H1 (cell line): ENCODE measurements at regions not wholly inside any gene's neighbourhood (a gene's known extent, or its start where the extent isn't known, plus 50 kb on each side); places are given as distances from the start of the nearest gene placed in this dataset.

Experiments
- CTCF ChIA-PET: fragments of 300-600 bp; sonication (Branson Sonifier 250); formaldehyde crosslinking; loops from one replicate; lab custom pipeline; 2021; ENCODE audit not compliant: partially characterized antibody; lab: Charles Lee
- POLR2A ChIA-PET: fragments of 300-600 bp; sonication (Branson Sonifier 250); formaldehyde crosslinking; loops from one replicate; lab custom pipeline; 2021; ENCODE audit warnings: inconsistent platforms; ENCODE audit not compliant: partially characterized antibody; lab: Charles Lee
- DNase-seq, 2 experiments: peaks; one replicate each; pipeline versions ENCODE4 v3.0.0 to v3.0.0-alpha.2; 2010 to 2022; ENCODE audit warnings: low spot score in 2 of 2, low read depth in 1 of 2, mixed read lengths in 1 of 2
- FAIRE-seq: peaks from 2 replicates; lab custom pipeline; 2011; peaks lifted over from hg19 to GRCh38; lab: Jason Lieb, UNC
- H2AFZ ChIP-seq: 2 replicates; pipeline ENCODE4 v1.8.1; 2012; ENCODE audit warnings: low read length, inconsistent platforms
- H2AK5ac ChIP-seq: 2 replicates; pipeline ENCODE4 v1.6.1; 2013; ENCODE audit warnings: low read depth, low read length
- H2BK120ac ChIP-seq: replicated peaks from 2 replicates; pipeline ENCODE3; 2013; ENCODE audit warnings: low read depth, low read length, inconsistent platforms
- H2BK12ac ChIP-seq: 2 replicates; pipeline ENCODE4 v1.6.1; 2013; ENCODE audit warnings: low read depth, low read length
- H2BK15ac ChIP-seq: 2 replicates; pipeline ENCODE4 v1.6.1; 2013; ENCODE audit warnings: low read length
- H2BK20ac ChIP-seq: 2 replicates; pipeline ENCODE4 v1.6.1; 2013; ENCODE audit warnings: low read length
- H2BK5ac ChIP-seq: 2 replicates; pipeline ENCODE4 v1.6.1; 2013; ENCODE audit warnings: low read depth, low read length
- H3K14ac ChIP-seq: 2 replicates; pipeline ENCODE4 v1.6.1; 2013; ENCODE audit warnings: inconsistent platforms; ENCODE audit not compliant: insufficient read length
- H3K18ac ChIP-seq: 2 replicates; pipeline ENCODE4 v1.6.1; 2013; ENCODE audit warnings: low read length; ENCODE audit errors: extremely low read depth
- H3K23ac ChIP-seq: 2 replicates; pipeline ENCODE4 v1.6.1; 2013; ENCODE audit warnings: inconsistent platforms; ENCODE audit not compliant: insufficient read length
- H3K23me2 ChIP-seq: 2 replicates; pipeline ENCODE4 v1.6.1; 2013; ENCODE audit warnings: low read depth, low read length
- H3K27ac ChIP-seq: 2 replicates; pipeline ENCODE4 v1.6.1; 2011; ENCODE audit warnings: low read depth, low read length, inconsistent platforms
- H3K27me3 ChIP-seq, 4 experiments: replicated peaks in 1 of 4; 1 replicate in 1 of 4; 2 replicates in 3 of 4; pipeline versions ENCODE4 v1.6.1 to v1.8.1; 2011 to 2013; ENCODE audit warnings: low read length in 3 of 4, mild to moderate bottlenecking in 3 of 4, inconsistent platforms in 2 of 4, mixed read lengths in 2 of 4, moderate library complexity in 1 of 4; ENCODE audit not compliant: control insufficient read depth in 3 of 4, insufficient read depth in 3 of 4; ENCODE audit errors: extremely low read depth in 1 of 4
- H3K36me3 ChIP-seq, 4 experiments: 2 replicates each; pipeline versions ENCODE4 v1.6.1 to v1.8.1; 2011 to 2013; ENCODE audit warnings: mild to moderate bottlenecking in 4 of 4, low read length in 3 of 4, moderate library complexity in 2 of 4, control low read depth in 1 of 4, inconsistent platforms in 1 of 4; ENCODE audit not compliant: insufficient read depth in 4 of 4, control insufficient read depth in 2 of 4
- H3K4ac ChIP-seq: replicated peaks from 2 replicates; pipeline ENCODE3; 2013; ENCODE audit warnings: low read length, low read depth, mixed read lengths, inconsistent platforms; ENCODE audit not compliant: insufficient read length
- H3K4me1 ChIP-seq, 4 experiments: replicated peaks in 1 of 4; 1 replicate in 1 of 4; 2 replicates in 3 of 4; pipeline versions ENCODE4 v1.6.1 to v1.8.1; 2011 to 2013; ENCODE audit warnings: low read length in 3 of 4, inconsistent platforms in 2 of 4, mixed read lengths in 1 of 4; ENCODE audit not compliant: insufficient read depth in 4 of 4, control insufficient read depth in 3 of 4
- H3K4me2 ChIP-seq, 2 experiments: 2 replicates each; pipeline versions ENCODE4 v1.6.1 to v1.8.1; 2011 to 2013; ENCODE audit warnings: low read depth in 2 of 2, low read length in 2 of 2, control low read depth in 1 of 2, inconsistent platforms in 1 of 2, mild to moderate bottlenecking in 1 of 2; ENCODE audit not compliant: insufficient read depth in 1 of 2
- H3K4me3 ChIP-seq, 4 experiments: fragments of 200-600, 300-600 bp in 1 of 4; sonication (generic), shearing (Covaris generic), sonication (Bioruptor Twin) in 1 of 4; 2 replicates each; pipeline versions ENCODE4 v1.5.1 to v1.8.1; 2011 to 2016; ENCODE audit warnings: low read length in 4 of 4, low read depth in 3 of 4, control low read depth in 2 of 4, inconsistent platforms in 2 of 4, mild to moderate bottlenecking in 2 of 4, mixed read lengths in 1 of 4, moderate library complexity in 1 of 4; ENCODE audit not compliant: insufficient read depth in 2 of 4; ENCODE audit errors: extremely low read depth in 1 of 4
- H3K56ac ChIP-seq: replicated peaks from 2 replicates; pipeline ENCODE3; 2013; ENCODE audit warnings: low read depth, mild to moderate bottlenecking, mixed read lengths, low read length, inconsistent platforms; ENCODE audit not compliant: insufficient read length
- H3K79me1 ChIP-seq: 2 replicates; pipeline ENCODE4 v1.6.1; 2013; ENCODE audit warnings: low read depth, low read length, control low read depth
- H3K79me2 ChIP-seq, 2 experiments: 2 replicates each; pipeline versions ENCODE4 v1.6.1 to v1.8.1; 2012 to 2013; ENCODE audit warnings: low read length in 2 of 2, mild to moderate bottlenecking in 2 of 2, inconsistent platforms in 1 of 2; ENCODE audit not compliant: insufficient read depth in 2 of 2, control insufficient read depth in 1 of 2
- H3K9ac ChIP-seq, 4 experiments: replicated peaks in 1 of 4; 1 replicate in 1 of 4; 2 replicates in 3 of 4; pipeline versions ENCODE4 v1.6.1 to v1.8.1; 2011 to 2013; ENCODE audit warnings: low read depth in 3 of 4, low read length in 3 of 4, control low read depth in 2 of 4, mild to moderate bottlenecking in 2 of 4, moderate library complexity in 2 of 4, inconsistent platforms in 1 of 4; ENCODE audit errors: extremely low read depth in 1 of 4
- H3K9me3 ChIP-seq, 2 experiments: 2 replicates each; pipeline versions ENCODE4 v1.6.1 to v1.8.1; 2012 to 2013; ENCODE audit warnings: mild to moderate bottlenecking in 2 of 2, moderate library complexity in 2 of 2, control low read depth in 1 of 2, inconsistent platforms in 1 of 2, low read depth in 1 of 2, low read length in 1 of 2, mixed read lengths in 1 of 2; ENCODE audit not compliant: insufficient read depth in 2 of 2
- H4K20me1 ChIP-seq, 2 experiments: replicated peaks in 1 of 2; 2 replicates each; pipeline versions ENCODE3 to v1.8.1; 2011 to 2013; ENCODE audit warnings: inconsistent platforms in 2 of 2, low read length in 2 of 2, mild to moderate bottlenecking in 1 of 2; ENCODE audit not compliant: insufficient read depth in 2 of 2, control insufficient read depth in 1 of 2
- H4K5ac ChIP-seq: 2 replicates; pipeline ENCODE4 v1.6.1; 2013; ENCODE audit warnings: low read length, low read depth, mixed read lengths, inconsistent platforms; ENCODE audit not compliant: insufficient read length
- H4K8ac ChIP-seq: 2 replicates; pipeline ENCODE4 v1.8.0; 2013; ENCODE audit warnings: mild to moderate bottlenecking, moderate library complexity, low read length, inconsistent platforms; ENCODE audit not compliant: insufficient read depth; ENCODE audit errors: extremely low read depth
- H4K91ac ChIP-seq: replicated peaks from 2 replicates; pipeline ENCODE3; 2013; ENCODE audit warnings: low read length, mixed read lengths, inconsistent platforms; ENCODE audit not compliant: insufficient read length
- CEBPB ChIP-seq: IDR thresholded peaks from 2 replicates; pipeline ENCODE4 v1.6.1; 2012; ENCODE audit warnings: low read depth, low read length
- CHD1 ChIP-seq: IDR thresholded peaks from 2 replicates; pipeline ENCODE4 v1.6.1; 2012; ENCODE audit warnings: low read depth, low read length, improper control_type of control experiment
- CTCF ChIP-seq, 3 experiments: IDR thresholded peaks; 1 replicate in 2 of 3; 2 replicates in 1 of 3; pipeline versions ENCODE4 v1.5.1 to v1.6.1; 2011; ENCODE audit warnings: low read length in 3 of 3, mild to moderate bottlenecking in 3 of 3, inconsistent platforms in 2 of 3, low read depth in 1 of 3, moderate library complexity in 1 of 3; ENCODE audit not compliant: insufficient read depth in 1 of 3; ENCODE audit errors: control extremely low read depth in 1 of 3
- EGR1 ChIP-seq: IDR thresholded peaks from 2 replicates; pipeline ENCODE4 v1.6.1; 2011; ENCODE audit warnings: low read depth, low read length, borderline replicate concordance
- MAX ChIP-seq: IDR thresholded peaks from 2 replicates; pipeline ENCODE4 v1.6.1; 2012; ENCODE audit warnings: inconsistent platforms
- POLR2A ChIP-seq, 2 experiments: IDR thresholded peaks; 1 replicate in 1 of 2; 2 replicates in 1 of 2; pipeline ENCODE4 v1.6.1; 2011; ENCODE audit warnings: low read depth in 2 of 2, low read length in 2 of 2, mild to moderate bottlenecking in 2 of 2; ENCODE audit errors: control extremely low read depth in 1 of 2
- SAP30 ChIP-seq: fragments of 300-600 bp; sonication (generic); IDR thresholded peaks from 2 replicates; pipeline ENCODE4 v1.7.1; 2012; ENCODE audit warnings: low read length, moderate library complexity, mild to moderate bottlenecking, inconsistent platforms; ENCODE audit not compliant: insufficient read depth, insufficient replicate concordance
- SIN3A ChIP-seq, 2 experiments: IDR thresholded peaks in 1 of 2; conservative IDR thresholded peaks in 1 of 2; 2 replicates each; pipeline ENCODE4 v1.6.1; 2011 to 2012; ENCODE audit warnings: low read length in 2 of 2, improper control_type of control experiment in 1 of 2, low read depth in 1 of 2, mild to moderate bottlenecking in 1 of 2
- SP4 ChIP-seq: IDR thresholded peaks from 2 replicates; pipeline ENCODE4 v1.6.1; 2012; ENCODE audit warnings: low read length, inconsistent platforms
- WGBS, 2 experiments: shearing (Covaris generic) in 1 of 2; methylation state at CpG; one replicate each; pipeline versions ENCODE4 v1.1.6 to v1.1.7; 2013 to 2015; ENCODE audit warnings: low lambda C conversion rate in 2 of 2, mixed read lengths in 2 of 2, inconsistent platforms in 1 of 2, low coverage in 1 of 2, missing lambda C conversion rate in 1 of 2; ENCODE audit not compliant: insufficient replicate concordance in 2 of 2, insufficient coverage in 1 of 2, insufficient read length in 1 of 2; ENCODE audit errors: extremely low coverage in 1 of 2, missing lambda C conversion rate in 1 of 2; 5-methylcytosine and 5-hydroxymethylcytosine counted together
- TF ChIP-seq, protein P1 (sequence below): IDR thresholded peaks from 2 replicates; pipeline ENCODE4 v1.6.1; 2012; ENCODE audit warnings: inconsistent platforms

GRCh38 chr11:15747671-15748070, 608.7 kb downstream of the SOX6 start:
- no peak overlapping the region for H3K18ac ChIP-seq
- H3K79me2 ChIP-seq, result no peaks in the 10 kb centered on the region
- no peak for TF ChIP-seq SAP30
- TF ChIP-seq, protein P1, sequence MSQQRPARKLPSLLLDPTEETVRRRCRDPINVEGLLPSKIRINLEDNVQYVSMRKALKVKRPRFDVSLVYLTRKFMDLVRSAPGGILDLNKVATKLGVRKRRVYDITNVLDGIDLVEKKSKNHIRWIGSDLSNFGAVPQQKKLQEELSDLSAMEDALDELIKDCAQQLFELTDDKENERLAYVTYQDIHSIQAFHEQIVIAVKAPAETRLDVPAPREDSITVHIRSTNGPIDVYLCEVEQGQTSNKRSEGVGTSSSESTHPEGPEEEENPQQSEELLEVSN, result no peak
- no peak for TF ChIP-seq SIN3A (conservative IDR thresholded peaks at IDR 0.05 in 1 of 2, IDR thresholded peaks at IDR 0.05 in 1 of 2; ENCODE audit: low read depth in 1 of 2, low read length in 2 of 2)
- no peak for TF ChIP-seq CHD1
- no peak for TF ChIP-seq EGR1
- no peak for TF ChIP-seq MAX
- no peak for TF ChIP-seq SP4
- no peak for TF ChIP-seq CEBPB
- no peak for TF ChIP-seq POLR2A (IDR thresholded peaks at IDR 0.05; ENCODE audit: control extremely low read depth in 1 of 2, low read depth in 2 of 2, low read length in 2 of 2)
- TF ChIP-seq CTCF (IDR thresholded peaks at IDR 0.05; ENCODE audit: control extremely low read depth in 1 of 3, insufficient read depth in 1 of 3, low read depth in 1 of 3, low read length in 3 of 3), result no peak

More at GRCh38 chr11:15747671-15748070, 608.7 kb downstream of the SOX6 start:
- no peaks in the 10 kb centered on the region for H3K23me2 ChIP-seq
- H4K91ac ChIP-seq, result no peak overlapping the region
- WGBS, 2 experiments, result 83% methylated on average over 2 of the region's 2 CpGs; no CpG with 5 or more reads in 1 of the 2 experiments
- no peak overlapping the region for H2BK20ac ChIP-seq
- no peak overlapping the region for H2BK120ac ChIP-seq
- no peak overlapping the region for H2BK15ac ChIP-seq
- no peaks in the 10 kb centered on the region for H3K27me3 ChIP-seq
- no peak overlapping the region for H4K8ac ChIP-seq
- DNase-seq (no peak), FAIRE-seq (no peak)
- no peaks in the 10 kb centered on the region for H3K79me1 ChIP-seq
- no peak overlapping the region for H3K27ac ChIP-seq
- H3K14ac ChIP-seq, result no peak overlapping the region
- H3K9me3 ChIP-seq, result peaks cover 0 to 3% of the 10 kb centered on the region in 2 experiments; a peak in 1 of 4 replicates
- H3K4me3 ChIP-seq, result no peak overlapping the region
- H3K56ac ChIP-seq, result no peak overlapping the region
- no peaks in the 10 kb centered on the region for H3K36me3 ChIP-seq
- no peak overlapping the region for H2AFZ ChIP-seq
- no peaks in the 10 kb centered on the region for H3K4me1 ChIP-seq
- no peak overlapping the region for H3K4ac ChIP-seq
- no peaks in the 10 kb centered on the region for H4K20me1 ChIP-seq
- H2BK5ac ChIP-seq, result no peak overlapping the region
- ChIA-PET POLR2A (interaction anchor here (0.6 kb wide), 1 partner anchor 12 kb away, joined by 3 read pairs; no protein-coding TSS in a partner anchor), CTCF (interaction anchor here (0.9 kb wide), 1 partner anchor 28 kb away, joined by 3 read pairs; no protein-coding TSS in a partner anchor)
- no peak overlapping the region for H3K23ac ChIP-seq
- no peak overlapping the region for H3K4me2 ChIP-seq
- no peak overlapping the region for H4K5ac ChIP-seq
- H3K9ac ChIP-seq, result no peak overlapping the region
- no peak overlapping the region for H2BK12ac ChIP-seq
- no peak overlapping the region for H2AK5ac ChIP-seq
